ENCODE measurements at regions not wholly inside any gene's neighbourhood (a gene's known extent, or its start where the extent isn't known, plus 50 kb on each side); places are given as distances from the start of the nearest gene placed in this dataset.

DNA sequence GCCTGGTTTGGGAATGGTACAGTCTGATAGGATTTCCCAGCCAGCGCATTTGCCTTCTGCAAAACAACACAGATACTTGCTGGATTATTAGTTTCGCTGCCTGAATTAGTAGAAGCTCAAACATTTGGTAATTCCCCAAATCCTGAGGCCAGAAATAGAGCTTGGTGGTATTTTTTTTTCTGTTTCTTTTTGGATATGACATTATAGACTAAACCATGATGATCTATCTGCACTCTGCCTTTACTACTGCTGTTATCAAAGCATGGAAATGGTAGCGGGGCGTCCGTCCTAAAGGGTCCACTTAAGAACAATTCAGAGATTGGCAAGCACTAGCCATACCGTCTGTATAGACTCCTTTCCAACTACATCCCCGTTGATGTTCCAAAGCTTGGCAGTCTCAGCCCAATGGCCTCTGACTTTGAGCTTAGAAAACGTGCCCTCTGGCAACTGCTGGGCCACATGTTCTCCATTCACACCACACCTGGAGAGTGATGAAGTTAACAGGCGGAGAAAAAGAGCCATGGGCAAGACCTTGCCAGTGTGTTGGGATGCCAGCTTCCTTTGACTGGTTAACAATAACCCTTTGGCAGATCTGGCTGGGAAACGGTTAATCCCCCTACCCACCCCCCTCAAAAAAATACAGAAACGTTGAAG, 241.0 kb upstream of the NR2F2 start:
- no peak for TF ChIP-seq BACH2 (CRISPR knock-in tag; IDR thresholded peaks at IDR 0.05; ENCODE audit: borderline replicate concordance)
- no peak for TF ChIP-seq ZC3H10 (CRISPR knock-in tag; IDR thresholded peaks at IDR 0.05)
- TF ChIP-seq SNAI2 (CRISPR knock-in tag; IDR thresholded peaks at IDR 0.05) = no peak
- TF ChIP-seq, protein P1, sequence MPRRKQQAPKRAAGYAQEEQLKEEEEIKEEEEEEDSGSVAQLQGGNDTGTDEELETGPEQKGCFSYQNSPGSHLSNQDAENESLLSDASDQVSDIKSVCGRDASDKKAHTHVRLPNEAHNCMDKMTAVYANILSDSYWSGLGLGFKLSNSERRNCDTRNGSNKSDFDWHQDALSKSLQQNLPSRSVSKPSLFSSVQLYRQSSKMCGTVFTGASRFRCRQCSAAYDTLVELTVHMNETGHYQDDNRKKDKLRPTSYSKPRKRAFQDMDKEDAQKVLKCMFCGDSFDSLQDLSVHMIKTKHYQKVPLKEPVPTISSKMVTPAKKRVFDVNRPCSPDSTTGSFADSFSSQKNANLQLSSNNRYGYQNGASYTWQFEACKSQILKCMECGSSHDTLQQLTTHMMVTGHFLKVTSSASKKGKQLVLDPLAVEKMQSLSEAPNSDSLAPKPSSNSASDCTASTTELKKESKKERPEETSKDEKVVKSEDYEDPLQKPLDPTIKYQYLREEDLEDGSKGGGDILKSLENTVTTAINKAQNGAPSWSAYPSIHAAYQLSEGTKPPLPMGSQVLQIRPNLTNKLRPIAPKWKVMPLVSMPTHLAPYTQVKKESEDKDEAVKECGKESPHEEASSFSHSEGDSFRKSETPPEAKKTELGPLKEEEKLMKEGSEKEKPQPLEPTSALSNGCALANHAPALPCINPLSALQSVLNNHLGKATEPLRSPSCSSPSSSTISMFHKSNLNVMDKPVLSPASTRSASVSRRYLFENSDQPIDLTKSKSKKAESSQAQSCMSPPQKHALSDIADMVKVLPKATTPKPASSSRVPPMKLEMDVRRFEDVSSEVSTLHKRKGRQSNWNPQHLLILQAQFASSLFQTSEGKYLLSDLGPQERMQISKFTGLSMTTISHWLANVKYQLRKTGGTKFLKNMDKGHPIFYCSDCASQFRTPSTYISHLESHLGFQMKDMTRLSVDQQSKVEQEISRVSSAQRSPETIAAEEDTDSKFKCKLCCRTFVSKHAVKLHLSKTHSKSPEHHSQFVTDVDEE (CRISPR knock-in tag; IDR thresholded peaks at IDR 0.05) = no peak
- TF ChIP-seq TCF4 (CRISPR knock-in tag; IDR thresholded peaks at IDR 0.05; ENCODE audit: borderline replicate concordance) = no peak
- no peak for TF ChIP-seq GLIS3 (CRISPR knock-in tag; IDR thresholded peaks at IDR 0.05)
- no peak for TF ChIP-seq RARB (CRISPR knock-in tag; IDR thresholded peaks at IDR 0.05)
- ATAC-seq = no peak

DNA sequence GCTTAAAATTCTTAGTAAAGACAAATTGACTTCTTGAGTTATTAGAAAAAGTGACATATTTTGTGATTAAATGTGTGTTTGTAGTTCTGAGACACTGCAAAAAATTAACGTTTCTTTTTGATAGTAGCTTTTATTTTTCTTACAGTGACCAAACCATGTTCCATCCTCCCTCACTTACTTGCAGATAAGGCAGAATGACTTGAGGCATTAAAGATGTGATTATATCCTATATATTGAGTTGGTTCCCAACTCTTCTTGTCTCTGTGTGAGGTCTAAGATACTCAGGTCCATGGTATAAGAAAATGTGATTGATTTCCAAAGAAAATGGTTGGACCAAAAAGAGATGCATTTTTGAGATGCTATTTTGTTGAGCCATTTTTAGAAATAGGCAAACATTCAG, 238.3 kb upstream of the NR2F2 start:
- no peak for ATAC-seq
- no peak for TF ChIP-seq TCF4 (CRISPR knock-in tag; IDR thresholded peaks at IDR 0.05; ENCODE audit: borderline replicate concordance)
- TF ChIP-seq GLIS3 (CRISPR knock-in tag; IDR thresholded peaks at IDR 0.05) = no peak
- TF ChIP-seq ARNTL (CRISPR knock-in tag; IDR thresholded peaks at IDR 0.05; ENCODE audit: borderline replicate concordance, low read depth) = no peak
- TF ChIP-seq, protein P2, sequence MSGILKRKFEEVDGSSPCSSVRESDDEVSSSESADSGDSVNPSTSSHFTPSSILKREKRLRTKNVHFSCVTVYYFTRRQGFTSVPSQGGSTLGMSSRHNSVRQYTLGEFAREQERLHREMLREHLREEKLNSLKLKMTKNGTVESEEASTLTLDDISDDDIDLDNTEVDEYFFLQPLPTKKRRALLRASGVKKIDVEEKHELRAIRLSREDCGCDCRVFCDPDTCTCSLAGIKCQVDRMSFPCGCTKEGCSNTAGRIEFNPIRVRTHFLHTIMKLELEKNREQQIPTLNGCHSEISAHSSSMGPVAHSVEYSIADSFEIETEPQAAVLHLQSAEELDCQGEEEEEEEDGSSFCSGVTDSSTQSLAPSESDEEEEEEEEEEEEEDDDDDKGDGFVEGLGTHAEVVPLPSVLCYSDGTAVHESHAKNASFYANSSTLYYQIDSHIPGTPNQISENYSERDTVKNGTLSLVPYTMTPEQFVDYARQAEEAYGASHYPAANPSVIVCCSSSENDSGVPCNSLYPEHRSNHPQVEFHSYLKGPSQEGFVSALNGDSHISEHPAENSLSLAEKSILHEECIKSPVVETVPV (CRISPR knock-in tag; IDR thresholded peaks at IDR 0.05) = no peak
- no peak for TF ChIP-seq CSDC2 (CRISPR knock-in tag; IDR thresholded peaks at IDR 0.05)
- TF ChIP-seq RARB (CRISPR knock-in tag; IDR thresholded peaks at IDR 0.05) = no peak
- no peak for TF ChIP-seq TOX (CRISPR knock-in tag; IDR thresholded peaks at IDR 0.05; ENCODE audit: borderline replicate concordance)
- TF ChIP-seq PPARA (CRISPR knock-in tag; IDR thresholded peaks at IDR 0.05; ENCODE audit: borderline replicate concordance) = no peak
- TF ChIP-seq OSR1 (CRISPR knock-in tag; IDR thresholded peaks at IDR 0.05) = no peak
- no peak for TF ChIP-seq ZC3H10 (CRISPR knock-in tag; IDR thresholded peaks at IDR 0.05)
- TF ChIP-seq ZNF565 (CRISPR knock-in tag; conservative IDR thresholded peaks at IDR 0.05; ENCODE audit: low read depth) = no peak
- no peak for TF ChIP-seq ZFP30 (CRISPR knock-in tag; IDR thresholded peaks at IDR 0.05)
- TF ChIP-seq, protein P3, sequence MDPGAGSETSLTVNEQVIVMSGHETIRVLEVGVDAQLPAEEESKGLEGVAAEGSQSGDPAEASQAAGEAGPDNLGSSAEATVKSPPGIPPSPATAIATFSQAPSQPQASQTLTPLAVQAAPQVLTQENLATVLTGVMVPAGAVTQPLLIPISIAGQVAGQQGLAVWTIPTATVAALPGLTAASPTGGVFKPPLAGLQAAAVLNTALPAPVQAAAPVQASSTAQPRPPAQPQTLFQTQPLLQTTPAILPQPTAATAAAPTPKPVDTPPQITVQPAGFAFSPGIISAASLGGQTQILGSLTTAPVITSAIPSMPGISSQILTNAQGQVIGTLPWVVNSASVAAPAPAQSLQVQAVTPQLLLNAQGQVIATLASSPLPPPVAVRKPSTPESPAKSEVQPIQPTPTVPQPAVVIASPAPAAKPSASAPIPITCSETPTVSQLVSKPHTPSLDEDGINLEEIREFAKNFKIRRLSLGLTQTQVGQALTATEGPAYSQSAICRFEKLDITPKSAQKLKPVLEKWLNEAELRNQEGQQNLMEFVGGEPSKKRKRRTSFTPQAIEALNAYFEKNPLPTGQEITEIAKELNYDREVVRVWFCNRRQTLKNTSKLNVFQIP (CRISPR knock-in tag; IDR thresholded peaks at IDR 0.05; ENCODE audit: borderline replicate concordance, low read depth) = no peak

DNA sequence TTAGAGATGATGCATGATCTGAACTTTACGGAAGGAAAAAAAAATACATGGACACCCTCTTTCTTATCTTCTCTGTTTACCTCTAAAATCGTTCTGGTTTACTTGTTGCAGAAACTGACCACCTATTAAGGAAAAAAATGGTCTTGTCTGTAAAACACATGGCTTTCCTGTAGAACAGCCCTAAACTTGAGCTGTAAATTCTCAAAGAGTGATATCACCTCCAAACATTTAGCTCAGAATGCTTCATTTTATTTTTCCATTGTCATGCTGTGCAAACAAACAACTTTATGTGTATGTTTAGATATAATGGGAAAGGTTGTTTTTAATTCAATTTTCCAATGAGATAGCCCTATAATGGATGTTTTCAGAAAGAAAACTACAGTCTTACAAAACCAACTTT, 237.4 kb upstream of the NR2F2 start:
- TF ChIP-seq, protein P1 (CRISPR knock-in tag; IDR thresholded peaks at IDR 0.05) = no peak
- TF ChIP-seq, protein P3 (CRISPR knock-in tag; IDR thresholded peaks at IDR 0.05; ENCODE audit: borderline replicate concordance, low read depth) = no peak
- TF ChIP-seq, protein P4, sequence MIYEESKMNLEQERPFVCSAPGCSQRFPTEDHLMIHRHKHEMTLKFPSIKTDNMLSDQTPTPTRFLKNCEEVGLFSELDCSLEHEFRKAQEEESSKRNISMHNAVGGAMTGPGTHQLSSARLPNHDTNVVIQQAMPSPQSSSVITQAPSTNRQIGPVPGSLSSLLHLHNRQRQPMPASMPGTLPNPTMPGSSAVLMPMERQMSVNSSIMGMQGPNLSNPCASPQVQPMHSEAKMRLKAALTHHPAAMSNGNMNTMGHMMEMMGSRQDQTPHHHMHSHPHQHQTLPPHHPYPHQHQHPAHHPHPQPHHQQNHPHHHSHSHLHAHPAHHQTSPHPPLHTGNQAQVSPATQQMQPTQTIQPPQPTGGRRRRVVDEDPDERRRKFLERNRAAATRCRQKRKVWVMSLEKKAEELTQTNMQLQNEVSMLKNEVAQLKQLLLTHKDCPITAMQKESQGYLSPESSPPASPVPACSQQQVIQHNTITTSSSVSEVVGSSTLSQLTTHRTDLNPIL (CRISPR knock-in tag; IDR thresholded peaks at IDR 0.05; ENCODE audit: low read depth) = no peak
- TF ChIP-seq RARB (CRISPR knock-in tag; IDR thresholded peaks at IDR 0.05) = no peak
- TF ChIP-seq ZNF565 (CRISPR knock-in tag; conservative IDR thresholded peaks at IDR 0.05; ENCODE audit: low read depth) = no peak
- ATAC-seq = no peak

Data from SK-N-SH treated with all-trans-retinoic acid at 6 μM for 48 hours (cell line).